ENCODE measurements at regions not wholly inside any gene's neighbourhood (a gene's known extent, or its start where the extent isn't known, plus 50 kb on each side); places are given as distances from the start of the nearest gene placed in this dataset.

GRCh38 chr9:134491856-134492255 is 149.7 kb upstream of the COL5A1 start:
- no peak overlapping the region for H3K4me3 ChIP-seq (ENCODE audit: low read length)
- TF ChIP-seq CTCF (conservative IDR thresholded peaks at IDR 0.05; ENCODE audit: low read length) = no peak
- DNase-seq (ENCODE audit: low read depth) = no peak

GRCh38 chr9:134492281-134492691 is 149.3 kb upstream of the COL5A1 start:
- no peak overlapping the region for H3K4me3 ChIP-seq (ENCODE audit: low read length)
- peak; percentile 97 for DNase-seq (ENCODE audit: low read depth)
- no peak for TF ChIP-seq CTCF (conservative IDR thresholded peaks at IDR 0.05; ENCODE audit: low read length)

- DNase-seq (ENCODE audit: low read depth) = no peak
- no peak overlapping the region for H3K4me3 ChIP-seq (ENCODE audit: low read length)
- TF ChIP-seq CTCF (conservative IDR thresholded peaks at IDR 0.05; ENCODE audit: low read length) = no peak
Measured at GRCh38 chr9:134492721-134493460, 148.7 kb upstream of the COL5A1 start.

- TF ChIP-seq CTCF (conservative IDR thresholded peaks at IDR 0.05; ENCODE audit: low read length) = no peak
- DNase-seq (ENCODE audit: low read depth) = no peak
- H3K4me3 ChIP-seq (ENCODE audit: low read length) = no peak overlapping the region
Measured at GRCh38 chr9:134493461-134494272, 147.9 kb upstream of the COL5A1 start.

- no peak for TF ChIP-seq CTCF (conservative IDR thresholded peaks at IDR 0.05; ENCODE audit: low read length)
- H3K4me3 ChIP-seq (ENCODE audit: low read length) = no peak overlapping the region
- DNase-seq (ENCODE audit: low read depth) = no peak
Measured at GRCh38 chr9:134494273-134494815, 147.3 kb upstream of the COL5A1 start.

- TF ChIP-seq CTCF (conservative IDR thresholded peaks at IDR 0.05; ENCODE audit: low read length) = no peak
- no peak overlapping the region for H3K4me3 ChIP-seq (ENCODE audit: low read length)
Measured at GRCh38 chr9:134494905-134495304, 146.7 kb upstream of the COL5A1 start.

More at GRCh38 chr9:134494905-134495304, 146.7 kb upstream of the COL5A1 start:
- no peak for DNase-seq (ENCODE audit: low read depth)

Data from AG10803 (cell line).